EH (cell line): ENCODE measurements at regions not wholly inside any gene's neighbourhood (a gene's known extent, or its start where the extent isn't known, plus 50 kb on each side); places are given as distances from the start of the nearest gene placed in this dataset.
A peak's percentile ranks its signal among the peaks of the same experiment; 100 is the strongest.

Source experiments
- DNase-seq: peaks from one replicate; pipeline ENCODE4 v3.0.0-alpha.2; 2015; ENCODE audit warnings: low read depth

DNA sequence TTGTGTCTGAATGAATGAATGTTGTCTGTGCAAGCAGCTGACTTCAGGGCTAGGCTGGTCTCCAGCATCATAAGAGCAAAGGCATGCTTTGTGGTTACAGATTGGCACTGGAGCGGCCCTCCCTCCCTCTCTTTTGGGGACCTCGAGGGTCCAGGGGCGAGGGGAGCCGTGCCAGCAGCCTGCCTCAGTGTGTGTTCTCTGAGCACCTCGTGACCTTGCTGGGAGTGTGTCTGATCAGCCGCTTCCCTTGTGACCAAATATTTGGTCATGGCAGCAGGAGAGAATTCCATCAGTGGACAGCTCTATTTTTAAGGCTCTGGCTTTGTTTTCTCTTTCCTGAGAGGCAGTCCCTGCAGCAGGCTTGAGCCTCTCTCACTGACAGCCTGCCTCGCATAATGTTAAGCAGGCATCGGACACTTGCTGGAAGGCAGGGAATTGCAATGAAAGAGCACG is 329.7 kb downstream of the UQCRFS1 start:
- peak; percentile 55 for DNase-seq

GRCh38 chr19:28882818-28883217 is 330.1 kb downstream of the UQCRFS1 start:
- DNase-seq, result no peak

- no peak for DNase-seq
Measured at GRCh38 chr19:28881616-28882015, 331.3 kb downstream of the UQCRFS1 start.

GRCh38 chr19:28880735-28881401 is 332.1 kb downstream of the UQCRFS1 start:
- DNase-seq, result no peak

DNA sequence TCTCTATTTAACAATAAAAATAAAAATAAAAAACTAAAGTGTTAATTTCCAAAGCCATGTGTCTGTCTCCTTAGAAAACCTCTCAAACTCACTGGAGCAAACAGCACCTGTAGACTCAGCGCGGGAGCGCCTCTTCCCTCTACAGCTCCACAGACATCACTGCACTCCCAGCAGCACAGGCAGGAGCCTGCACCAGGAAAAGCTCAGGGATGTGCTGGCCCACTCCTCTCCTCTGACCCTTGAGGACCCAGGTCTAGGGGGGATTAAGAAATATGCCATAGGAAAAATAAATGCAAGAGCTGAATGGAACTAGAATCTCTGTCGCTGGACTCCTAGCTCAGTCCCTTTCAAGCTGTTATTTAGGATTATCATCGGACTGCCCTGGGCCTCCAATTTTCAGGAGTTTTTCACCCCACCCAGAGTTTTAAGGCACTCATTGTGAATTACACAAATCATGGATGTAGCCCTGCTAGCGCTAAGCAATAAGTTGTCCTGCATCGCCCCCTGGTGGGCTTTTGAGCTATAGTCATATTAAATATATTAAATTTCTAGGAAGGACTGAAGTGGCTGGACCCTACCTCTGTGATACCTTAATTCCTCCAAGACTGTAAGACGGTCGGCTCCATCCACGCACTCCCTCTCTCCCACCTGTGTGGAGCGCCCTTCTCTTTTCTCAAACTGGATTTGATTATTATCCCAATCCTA is 333.9 kb downstream of the UQCRFS1 start:
- DNase-seq, result peak; percentile 77

DNA sequence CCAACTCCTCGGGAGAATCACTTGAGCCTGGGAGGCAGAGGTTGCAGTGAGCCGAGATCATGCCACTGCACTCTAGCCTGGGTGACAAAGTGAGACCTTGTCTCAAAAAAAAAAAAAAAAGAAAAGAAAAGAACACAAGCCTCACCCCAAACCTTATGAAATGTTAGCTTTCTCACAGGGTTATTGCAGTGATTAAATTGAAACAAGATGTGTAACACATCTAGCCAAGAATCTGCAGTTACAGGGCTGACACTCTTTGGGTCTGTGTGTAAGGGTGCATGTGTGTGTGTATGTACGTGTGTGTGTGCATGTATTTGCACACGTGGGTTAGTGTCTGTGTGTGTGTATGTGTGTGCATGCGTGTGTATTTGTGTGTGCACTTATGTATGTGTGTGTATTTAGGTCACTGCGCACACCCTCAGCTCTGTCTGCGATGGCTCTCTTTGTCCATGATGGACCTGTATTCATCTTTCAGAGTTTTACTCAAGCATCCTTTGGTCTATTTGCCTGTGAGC is 336.3 kb downstream of the UQCRFS1 start:
- DNase-seq, result no peak

DNA sequence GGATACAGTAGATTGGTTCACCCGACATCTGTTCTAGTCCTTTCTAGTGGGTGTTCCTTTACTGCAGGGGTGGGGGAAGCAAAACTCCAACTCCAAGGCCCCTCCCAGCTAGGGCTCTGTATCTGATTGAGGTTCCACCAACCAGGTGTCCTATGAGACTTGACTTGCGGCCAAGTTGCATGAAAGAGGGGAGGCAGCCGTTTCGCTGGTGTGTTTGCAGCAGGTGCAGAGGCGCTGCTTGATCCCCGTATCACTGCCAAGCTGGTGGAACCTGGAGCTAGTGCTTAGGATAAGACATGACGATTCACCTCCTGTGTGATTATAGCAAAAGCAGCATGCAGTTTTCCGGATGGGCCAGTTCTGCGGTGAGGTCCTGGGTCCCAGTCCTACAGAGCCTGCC is 338.2 kb downstream of the UQCRFS1 start:
- DNase-seq, result no peak

DNA sequence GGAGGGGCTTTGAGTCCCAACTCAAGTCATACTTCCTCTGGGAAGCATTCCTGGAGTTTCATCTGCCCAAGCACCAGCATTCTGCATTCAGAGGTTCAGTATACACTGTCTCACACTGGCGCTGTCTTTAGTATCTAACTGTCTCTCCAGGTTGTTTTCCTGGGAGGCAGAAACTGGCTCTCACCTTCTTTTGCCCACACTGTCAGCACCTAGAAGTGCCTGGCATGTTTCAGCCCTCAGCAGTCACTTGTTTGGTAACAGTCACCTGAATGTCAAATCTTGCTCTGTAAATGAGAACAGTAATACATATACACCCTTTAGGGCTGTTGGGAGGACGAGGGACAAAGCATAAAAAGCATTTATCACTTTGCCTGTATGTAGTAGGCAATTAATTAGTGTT is 339.6 kb downstream of the UQCRFS1 start:
- DNase-seq, result no peak

DNA sequence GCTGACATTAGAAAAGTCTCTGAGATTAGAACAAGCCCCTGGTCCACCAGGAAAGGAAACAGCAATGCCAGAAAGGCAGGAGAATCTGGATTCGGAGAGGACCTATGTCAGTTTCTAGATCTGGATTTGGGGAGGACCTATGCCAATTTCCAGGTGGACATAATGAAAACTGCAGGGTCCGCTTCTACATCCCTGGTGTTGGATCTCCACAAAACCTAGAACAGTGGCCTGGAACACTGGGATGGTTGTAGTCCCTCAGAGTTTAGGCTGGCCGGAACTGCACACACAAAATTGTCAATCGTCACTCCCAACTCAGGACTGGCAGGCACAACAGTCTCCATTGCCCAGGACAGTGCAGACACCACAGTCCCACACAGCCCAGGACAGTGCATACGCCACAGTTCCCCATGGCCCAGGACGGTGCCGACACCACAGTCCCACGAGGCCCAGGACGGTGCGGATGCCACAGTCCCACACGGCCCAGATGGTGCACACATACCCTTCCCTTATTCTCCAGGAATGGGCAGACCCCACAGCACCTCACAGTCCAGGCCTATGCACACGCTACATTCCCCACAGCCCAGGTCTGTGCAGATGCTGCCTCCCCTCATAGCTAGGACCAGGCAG is 341.7 kb downstream of the UQCRFS1 start:
- DNase-seq, result no peak

DNA sequence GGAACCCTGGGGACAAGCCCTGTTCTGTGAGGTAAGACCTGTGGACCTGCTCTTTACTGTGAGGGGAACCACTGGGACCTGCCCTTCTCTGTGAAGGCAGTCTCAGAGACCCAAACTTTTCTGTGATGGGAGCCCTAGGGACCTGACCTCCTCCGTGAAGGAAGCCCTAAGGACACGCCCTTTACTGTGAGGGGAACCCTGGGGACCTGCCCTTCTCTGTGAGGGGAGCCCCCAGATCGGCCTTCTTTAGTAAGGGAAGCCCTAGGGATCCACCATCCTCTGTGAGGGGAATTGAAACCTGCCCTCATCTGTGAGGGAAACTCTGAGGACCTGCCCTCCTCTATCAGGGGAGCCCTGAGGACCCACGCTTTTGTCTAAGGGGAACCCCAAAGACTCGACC is 343.5 kb downstream of the UQCRFS1 start:
- no peak for DNase-seq

GRCh38 chr19:28868836-28869235 is 344.1 kb downstream of the UQCRFS1 start:
- DNase-seq, result no peak

DNA sequence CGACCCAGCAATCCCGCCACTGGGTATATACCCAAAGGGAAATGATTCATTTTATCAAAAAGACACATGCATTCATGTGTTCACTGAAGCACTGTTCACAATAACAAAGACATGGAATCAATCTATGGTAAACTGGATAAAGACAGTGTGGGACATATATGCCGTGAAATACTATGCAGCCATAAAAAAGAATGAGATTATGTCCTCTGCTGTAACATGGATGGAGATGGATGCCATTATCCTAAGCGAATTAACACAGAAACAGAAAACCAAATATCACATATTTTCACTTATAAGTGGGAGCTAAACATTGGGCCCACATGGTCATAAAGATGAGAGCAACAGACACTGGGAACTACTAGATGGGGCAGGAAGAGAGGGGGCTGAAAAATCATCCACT is 345.0 kb downstream of the UQCRFS1 start:
- no peak for DNase-seq

DNA sequence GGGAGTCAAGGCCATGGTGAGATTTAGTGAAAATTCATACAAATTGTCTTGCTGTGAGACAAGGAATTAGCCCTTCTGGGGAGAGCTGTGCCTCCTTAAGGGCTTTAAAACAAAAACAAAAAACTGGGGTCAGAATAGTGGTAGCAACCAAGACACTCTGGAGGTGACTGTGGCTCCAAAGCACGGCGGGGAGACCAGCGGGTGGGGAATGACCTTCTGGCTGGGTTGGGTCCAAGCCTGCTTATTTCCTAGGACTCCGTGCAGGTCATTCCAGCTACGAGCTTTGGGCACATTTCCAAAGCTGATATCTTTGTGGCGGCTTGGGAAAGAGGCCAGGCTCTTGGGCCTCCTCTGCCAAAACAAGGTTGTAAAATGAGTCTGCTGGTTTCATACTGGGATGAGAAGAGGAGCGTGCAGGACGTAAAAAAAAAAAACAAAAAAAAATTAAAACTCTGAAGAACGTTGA is 348.3 kb downstream of the UQCRFS1 start:
- peak; percentile 15 for DNase-seq

GRCh38 chr19:28864024-28864503 is 348.9 kb downstream of the UQCRFS1 start:
- DNase-seq, result no peak

DNA sequence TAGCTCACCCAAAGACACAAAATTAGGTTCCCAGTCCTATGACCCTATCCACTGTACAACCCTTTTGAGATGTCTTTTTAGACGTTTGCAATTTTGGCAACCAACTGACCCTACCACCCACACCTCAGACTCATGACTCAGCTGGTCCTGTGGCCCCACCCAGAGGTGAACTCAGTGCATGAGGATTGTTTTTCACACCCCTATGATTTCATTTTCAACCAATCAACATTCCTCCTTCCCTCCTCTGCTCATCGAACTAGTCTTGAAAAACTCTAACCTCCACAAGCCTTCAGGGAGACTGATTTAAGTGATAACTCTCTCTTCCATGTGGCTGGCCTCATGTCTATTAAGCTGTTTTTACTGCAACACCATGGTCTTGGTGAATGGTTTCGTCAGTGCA is 350.7 kb downstream of the UQCRFS1 start:
- no peak for DNase-seq

DNA sequence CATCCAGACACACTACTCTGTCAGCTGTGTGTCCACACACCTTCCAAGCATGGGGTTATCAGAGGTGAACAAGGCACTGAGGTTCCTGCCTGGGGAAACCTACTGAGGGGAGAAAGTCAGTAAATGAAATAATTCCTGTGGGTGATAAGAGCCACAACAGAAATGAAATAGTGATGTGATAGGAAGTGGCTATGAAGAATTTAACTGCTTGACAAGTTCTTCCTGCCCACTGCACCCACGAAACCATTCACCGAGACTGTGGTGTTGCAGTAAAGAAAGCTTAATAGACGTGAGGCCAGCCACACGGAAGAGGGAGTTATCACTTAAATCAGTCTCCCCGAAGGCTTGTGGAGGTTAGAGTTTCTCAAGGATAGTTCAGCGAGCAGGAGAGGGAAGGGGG is 353.1 kb downstream of the UQCRFS1 start:
- no peak for DNase-seq

GRCh38 chr19:28858933-28859332 is 354.0 kb downstream of the UQCRFS1 start:
- DNase-seq, result no peak

DNA sequence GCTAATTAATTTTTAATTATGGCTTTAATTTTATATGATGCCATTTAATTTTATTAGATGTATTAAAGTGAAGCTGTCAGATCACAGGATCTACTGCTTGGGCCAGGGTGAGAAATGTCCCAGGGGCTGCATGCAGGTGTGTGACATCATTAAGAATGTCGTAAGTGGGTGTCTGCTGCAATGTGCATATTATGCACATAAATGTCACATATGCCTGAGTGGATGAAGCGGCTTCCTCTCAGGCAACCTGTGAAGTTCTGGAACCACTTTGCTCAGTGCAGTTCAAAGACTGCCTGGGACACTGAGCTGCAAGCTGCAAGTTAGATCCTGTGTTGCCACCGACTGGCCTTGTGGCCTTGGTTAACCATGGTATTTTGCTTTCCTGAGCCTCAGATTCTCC is 355.0 kb downstream of the UQCRFS1 start:
- no peak for DNase-seq

- no peak for DNase-seq
Measured at GRCh38 chr19:28855216-28855615, 357.7 kb downstream of the UQCRFS1 start.

- DNase-seq, result peak; percentile 32
Measured at GRCh38 chr19:28847468-28847867, 365.5 kb downstream of the UQCRFS1 start.

- DNase-seq, result no peak
Measured at GRCh38 chr19:28846094-28846812, 366.7 kb downstream of the UQCRFS1 start.
